ENCODE measurements at regions not wholly inside any gene's neighbourhood (a gene's known extent, or its start where the extent isn't known, plus 50 kb on each side); places are given as distances from the start of the nearest gene placed in this dataset.
"Not testable (repeated sequence)": the region's sequence is repeated elsewhere in the genome, so short reads cannot be mapped to it uniquely, and the experiment has no call there.

DNA sequence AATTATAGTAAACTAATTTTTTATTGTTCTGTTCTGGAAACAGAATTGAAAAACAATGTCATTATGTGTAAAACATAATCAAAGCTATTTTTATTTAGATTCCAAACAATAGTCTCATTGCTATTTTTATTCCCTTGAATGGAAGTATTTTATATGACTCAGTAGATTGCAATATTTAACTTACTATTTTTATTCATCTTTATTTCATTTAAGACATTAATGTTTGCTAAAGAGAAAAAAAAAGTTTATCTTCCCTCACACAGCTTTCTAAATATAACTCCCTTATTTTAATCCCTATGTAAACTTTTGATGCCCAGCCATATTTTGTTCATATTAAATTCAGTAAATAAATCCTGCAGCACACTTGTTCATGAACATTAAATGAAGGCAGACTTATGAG is 622.4 kb downstream of the SLC6A15 start:
- intact Hi-C loops (cut with micrococcal nuclease) = no loop called here

DNA sequence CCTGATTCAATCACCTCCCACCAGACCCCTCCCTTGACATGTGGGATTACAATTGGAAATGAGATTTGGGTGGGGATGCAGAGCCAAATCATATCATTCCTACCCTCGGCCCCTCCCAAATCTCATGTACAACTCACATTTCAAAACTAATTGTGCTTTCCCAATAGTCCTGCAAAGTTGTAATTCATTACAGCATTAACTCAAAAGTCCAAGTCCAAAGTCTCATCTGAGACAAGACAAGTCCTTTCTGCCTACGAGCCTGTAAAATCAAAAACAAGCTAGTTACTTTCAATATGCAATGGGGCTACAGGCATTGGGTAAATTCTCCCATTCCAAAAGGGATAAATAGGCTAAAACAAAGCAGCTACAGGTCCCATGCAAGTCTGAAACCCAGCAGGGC is 634.6 kb downstream of the SLC6A15 start:
- intact Hi-C loops (cut with micrococcal nuclease) = no loop called here

DNA sequence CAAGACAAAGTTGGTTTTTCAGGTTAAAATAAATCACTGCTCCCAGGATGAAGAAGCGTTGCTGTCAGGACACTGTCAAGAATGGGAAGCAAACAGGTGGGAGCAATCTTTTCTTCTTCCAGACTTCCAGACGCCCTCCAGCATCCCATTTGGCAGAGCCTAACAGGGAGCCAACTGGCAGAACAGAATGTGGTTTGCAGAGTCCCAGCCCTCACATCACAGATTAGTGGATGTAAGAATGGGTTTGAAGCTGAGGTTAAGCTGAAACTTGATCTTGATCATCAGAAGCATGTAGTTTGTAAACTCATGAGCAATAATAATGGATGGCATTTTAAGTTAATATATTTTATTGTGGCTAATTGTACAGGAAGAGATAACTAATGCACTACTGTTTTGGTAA is 636.4 kb downstream of the SLC6A15 start:
- intact Hi-C loops (cut with micrococcal nuclease) = no loop called here

DNA sequence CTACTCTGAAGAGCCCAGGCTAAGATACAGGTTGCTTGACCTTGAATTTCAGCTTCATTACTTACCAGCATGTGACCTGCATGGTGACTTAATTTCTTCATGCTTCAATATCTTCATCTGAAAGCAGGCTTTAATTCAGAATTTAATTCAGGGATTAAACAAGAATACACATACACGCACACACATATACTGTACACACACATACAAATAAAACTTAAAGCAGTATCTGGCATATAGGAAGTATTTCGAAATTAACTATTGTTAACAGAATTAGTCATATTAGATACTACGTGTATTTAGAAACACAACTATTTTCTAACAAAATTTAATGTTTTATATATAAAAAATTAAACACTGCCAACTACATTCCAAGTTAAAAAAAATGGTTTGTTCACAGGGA is 640.3 kb downstream of the SLC6A15 start:
- intact Hi-C loops (cut with micrococcal nuclease) = no loop called here

DNA sequence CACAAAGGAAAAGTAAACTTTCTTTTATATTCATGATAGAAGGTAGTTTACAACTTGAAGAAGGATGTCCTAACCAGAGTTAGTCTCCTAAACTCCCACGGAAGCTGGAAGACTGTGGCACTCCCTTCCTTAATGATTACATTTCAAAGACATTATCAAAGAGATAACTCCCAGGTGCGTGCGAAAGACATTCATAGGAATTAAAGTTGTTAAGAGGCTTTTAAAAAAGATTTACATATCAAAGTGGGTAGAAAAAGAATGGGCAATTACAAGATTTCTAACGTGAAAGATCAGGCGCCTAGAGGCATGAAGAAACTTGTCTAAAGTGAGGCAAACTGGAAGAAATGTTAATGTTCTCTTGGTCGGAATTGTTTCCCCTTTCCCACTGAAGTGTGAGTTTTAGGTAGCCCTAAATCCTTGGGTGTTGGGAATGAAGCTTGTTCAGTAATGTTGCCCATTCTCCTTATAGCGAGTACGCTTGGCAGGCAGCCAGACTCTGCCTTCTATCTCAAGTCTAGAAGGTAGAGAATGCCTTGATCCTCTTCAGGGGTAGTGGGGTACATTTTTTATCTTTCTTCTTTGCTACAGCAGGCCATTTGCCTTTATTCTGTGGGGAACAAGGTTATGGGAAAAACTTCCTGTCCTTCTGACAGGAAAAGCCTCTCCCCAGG is 642.0 kb downstream of the SLC6A15 start:
- intact Hi-C loops (cut with micrococcal nuclease) = no loop called here

DNA sequence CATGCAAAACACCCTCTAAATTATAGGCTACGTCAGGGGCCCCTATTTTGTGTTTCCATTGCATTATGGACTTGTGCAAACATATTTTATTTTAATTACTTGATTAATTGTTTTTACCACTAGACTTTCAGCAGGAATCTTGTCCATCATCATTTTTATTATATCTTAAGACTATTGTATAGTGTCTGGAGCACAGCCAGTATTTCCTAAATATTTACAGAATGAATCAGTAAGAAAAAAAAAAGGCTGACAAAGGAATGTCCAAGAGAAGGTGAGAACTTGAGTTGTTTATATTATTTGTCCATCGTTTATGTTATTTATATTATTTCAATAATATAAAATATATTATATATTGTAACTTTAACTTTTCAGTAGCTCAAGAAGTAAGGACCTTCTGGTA is 664.7 kb downstream of the SLC6A15 start:
- intact Hi-C loops (cut with micrococcal nuclease) = no loop called here

DNA sequence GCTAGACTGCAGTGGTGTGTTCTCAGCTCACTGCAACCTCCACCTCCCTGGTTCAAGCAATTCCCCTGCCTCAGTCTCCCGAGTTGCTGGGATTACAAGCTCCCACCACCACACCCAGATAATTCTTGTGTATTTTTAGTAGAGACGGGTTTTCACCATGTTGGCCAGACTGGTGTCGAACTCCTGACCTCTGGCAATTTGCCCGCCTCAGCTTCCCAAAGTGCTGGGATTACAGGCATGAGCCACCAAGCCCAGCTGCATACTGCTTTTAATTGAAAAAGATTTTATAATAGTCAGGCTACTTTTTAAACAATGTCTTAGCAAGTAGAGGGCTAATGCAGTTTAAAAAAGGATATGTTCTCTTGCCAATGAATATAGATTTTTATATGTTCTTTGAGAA is 668.9 kb downstream of the SLC6A15 start:
- intact Hi-C loops (cut with micrococcal nuclease) = no loop called here

DNA sequence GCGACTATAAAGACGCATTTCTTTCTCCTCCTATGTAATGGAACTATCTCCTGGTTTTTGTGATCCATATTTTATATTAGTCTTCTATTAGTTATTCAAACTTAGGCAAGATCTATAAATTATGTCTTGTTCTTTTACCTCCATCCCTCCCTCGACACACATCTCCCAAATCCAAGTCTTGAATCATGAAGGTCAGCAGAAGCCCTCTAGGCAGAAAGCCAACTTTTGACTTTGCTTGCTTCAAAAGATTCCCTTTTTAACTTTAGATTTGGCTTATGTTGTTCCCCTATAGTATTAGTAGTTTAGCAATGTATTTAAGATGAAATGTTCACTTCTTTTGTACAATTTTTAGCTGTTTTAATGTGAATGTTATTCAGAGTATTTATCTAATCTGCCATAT is 689.8 kb downstream of the SLC6A15 start:
- intact Hi-C loops (cut with micrococcal nuclease) = no loop called here

DNA sequence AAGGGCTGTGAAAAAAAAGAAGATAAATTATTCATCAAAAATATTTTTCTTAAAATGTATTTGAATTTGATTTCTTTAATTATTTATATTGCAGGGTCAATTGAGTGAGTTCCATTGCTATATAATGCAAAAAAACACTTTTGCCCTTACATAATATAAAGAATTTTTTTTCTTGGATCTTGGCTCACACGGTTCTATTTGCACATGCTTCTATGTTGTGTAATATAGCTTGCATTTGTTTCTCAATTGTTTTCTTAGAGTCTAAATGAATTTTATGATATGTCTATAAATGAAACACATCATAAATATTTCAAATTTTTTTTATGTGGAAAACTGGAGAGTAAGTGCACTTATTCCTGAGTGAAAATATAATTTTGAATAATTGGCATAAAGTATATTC is 694.2 kb downstream of the SLC6A15 start:
- intact Hi-C loops (cut with micrococcal nuclease) = no loop called here

DNA sequence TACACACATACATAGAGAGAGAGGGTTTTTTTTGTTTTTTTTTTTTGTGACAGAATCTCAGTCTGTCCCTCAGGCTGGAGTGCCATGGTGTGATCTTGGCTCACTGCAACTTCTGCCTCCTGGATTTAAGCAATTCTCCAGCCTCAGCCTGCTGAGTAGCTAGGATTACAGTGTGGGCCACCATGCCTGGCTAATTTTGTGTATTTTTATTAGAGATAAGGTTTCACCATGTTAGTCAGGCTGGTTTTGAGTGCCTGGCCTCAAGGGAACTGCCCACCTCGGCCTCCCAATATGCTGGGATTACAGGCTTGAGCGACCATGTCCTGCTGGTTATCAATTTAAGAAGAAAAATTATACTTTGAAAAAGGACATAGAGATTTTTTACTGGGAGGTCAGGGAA is 710.6 kb downstream of the SLC6A15 start:
- intact Hi-C loops (cut with micrococcal nuclease) = no loop called here

DNA sequence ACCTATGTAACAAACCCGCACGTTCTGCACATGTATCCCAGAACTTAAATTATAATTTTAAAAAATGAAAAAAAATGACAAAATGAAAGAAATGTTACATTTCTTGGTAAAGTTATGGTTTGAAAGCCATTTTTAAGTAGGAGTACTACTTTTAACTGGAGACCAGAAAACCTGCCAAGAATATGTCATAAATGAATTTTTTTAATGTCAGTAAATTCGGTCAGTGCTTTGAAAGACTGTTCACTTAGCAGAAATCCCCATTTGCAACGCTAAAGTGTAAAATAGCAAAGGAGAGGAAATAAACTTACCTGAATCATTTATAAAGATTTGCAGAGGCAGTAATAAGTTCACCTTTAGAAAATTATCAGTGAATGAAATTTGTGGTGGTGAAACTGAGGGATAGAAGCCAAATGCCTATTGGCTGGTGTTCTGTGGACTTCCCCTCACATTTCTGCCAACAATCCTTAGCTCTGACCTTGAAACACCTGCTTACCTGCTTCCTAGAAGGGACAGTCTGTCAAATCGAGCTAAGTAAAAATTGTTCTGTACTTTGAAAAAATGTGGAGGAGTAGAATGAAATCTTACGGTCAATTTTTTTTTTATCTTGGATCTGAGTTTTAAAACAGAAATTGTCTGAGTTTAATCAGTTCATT is 714.2 kb downstream of the SLC6A15 start:
- intact Hi-C loops (cut with micrococcal nuclease) = no loop called here

DNA sequence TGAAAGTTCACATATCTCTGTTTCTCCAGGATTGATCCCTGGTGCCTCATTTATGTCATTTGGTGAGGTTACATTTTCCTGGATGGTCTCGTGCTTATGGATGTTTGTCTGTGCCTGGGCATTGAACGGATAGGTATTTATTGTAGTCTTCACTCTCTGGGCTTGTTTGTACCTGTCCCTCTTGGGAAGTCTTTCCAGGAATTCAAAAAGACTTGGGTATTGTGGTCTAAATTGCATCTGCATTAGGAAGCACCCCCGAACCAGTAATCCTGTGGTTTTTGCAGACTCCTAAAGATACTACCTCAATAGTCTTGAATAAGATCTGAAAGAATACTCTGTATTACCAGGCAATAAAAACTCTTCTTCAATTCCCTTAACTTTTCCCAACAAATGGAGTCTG is 720.8 kb downstream of the SLC6A15 start:
- intact Hi-C loops (cut with micrococcal nuclease) = no loop called here

DNA sequence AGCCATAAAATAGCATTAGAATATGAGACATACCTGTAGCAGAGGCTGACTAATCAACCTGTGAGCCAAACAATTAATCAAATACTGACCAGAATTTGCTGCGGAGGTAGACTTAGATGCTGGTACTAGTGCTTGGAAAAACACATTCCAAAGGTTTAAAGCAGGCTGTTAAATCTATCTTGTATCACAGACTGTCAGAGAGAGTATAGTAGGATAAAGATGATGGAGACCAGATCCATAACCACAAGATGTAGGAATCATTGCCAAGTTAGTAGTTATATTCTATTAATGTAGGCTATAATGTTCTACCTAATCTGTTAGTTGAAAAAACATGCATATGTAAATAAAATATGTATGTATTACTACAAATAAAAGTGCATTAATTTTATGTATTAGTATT is 726.2 kb downstream of the SLC6A15 start:
- intact Hi-C loops (cut with micrococcal nuclease) = no loop called here

DNA sequence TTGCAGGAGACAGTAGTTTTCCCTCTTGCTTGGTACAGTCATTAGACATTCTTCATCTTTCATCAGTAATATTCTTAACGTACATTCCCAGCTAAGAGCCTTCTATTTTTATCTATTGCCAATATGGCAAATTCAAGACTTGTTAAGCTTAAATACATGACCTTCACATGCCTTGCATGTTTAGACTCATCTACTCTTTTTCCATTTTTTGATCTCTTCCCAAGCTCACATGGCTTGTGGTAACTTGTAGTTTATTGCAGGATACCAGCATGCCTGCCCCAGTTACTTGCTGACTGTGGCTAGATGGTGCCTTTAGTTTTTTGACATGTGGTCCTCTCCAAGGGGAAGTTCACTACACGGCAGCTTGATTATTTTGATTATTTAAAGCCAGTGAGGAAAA is 729.0 kb downstream of the SLC6A15 start:
- intact Hi-C loops (cut with micrococcal nuclease) = no loop called here

DNA sequence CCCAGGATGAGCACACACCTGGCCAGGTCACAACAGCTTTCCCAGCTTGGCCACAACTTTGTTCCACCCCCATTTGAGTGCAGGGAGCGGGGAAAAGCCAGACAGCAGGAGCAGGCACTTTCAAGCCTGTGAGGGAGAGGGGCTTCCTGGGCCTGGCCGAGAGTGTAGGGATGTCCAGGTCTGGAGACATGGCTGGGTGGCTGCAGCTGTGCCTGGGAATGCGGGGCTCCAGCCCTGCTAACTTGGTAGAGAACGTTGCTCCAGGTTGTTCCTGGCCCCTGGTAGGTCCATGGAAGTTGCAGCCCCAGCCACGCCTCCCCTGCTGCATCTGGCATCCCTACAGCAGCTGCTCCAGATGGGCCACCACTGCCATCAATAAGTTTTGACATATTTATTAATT is 738.5 kb downstream of the SLC6A15 start:
- intact Hi-C loops (cut with micrococcal nuclease) = no loop called here

DNA sequence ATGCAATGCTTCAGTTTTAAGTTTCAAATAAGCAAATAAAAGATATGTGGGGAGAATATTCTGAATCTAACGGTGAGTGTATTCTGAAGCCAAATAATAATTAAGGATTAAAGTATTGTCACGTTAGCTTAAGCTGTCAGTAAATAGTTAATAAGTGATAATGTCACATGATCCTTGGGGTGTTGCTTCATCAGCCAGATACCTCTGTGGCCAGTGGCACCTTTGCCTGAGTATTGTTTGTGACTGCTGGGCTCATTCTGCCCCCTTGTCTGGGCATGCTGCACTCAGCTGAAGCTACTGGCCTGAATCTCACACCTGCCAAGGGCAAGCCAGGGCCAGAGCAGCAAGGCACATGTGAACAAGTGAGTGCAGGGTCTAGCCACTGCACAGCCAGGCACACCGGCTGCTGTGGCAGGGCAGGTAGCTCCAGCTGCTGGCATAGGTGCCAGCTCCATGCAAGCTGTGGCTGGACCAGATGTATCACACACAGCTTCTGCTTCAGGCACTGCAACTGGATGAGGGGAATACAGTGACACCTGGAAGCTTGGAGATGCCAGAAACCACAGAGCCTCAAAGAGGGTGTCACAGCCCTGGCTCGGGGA is 739.7 kb downstream of the SLC6A15 start:
- intact Hi-C loops (cut with micrococcal nuclease) = no loop called here

DNA sequence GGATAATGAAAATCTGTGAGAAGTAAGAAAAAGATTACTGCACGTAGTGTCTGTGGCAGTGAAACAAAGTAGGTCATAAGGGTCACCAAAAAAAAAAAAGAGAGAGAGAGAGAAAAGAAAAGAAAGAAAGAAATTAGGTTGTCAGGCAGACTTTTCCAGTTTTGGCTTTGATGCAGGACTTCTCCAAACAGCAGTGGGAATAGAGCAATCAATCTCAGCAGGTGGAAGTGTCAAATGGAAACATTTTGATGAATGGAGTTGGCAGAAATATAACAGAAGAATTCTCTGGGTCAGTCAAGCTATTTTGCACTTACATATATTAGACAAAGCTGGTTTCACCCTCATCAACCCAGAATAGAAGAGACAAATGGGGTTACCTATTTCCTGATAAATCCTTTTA is 745.8 kb downstream of the SLC6A15 start:
- intact Hi-C loops (cut with micrococcal nuclease) = no loop called here

DNA sequence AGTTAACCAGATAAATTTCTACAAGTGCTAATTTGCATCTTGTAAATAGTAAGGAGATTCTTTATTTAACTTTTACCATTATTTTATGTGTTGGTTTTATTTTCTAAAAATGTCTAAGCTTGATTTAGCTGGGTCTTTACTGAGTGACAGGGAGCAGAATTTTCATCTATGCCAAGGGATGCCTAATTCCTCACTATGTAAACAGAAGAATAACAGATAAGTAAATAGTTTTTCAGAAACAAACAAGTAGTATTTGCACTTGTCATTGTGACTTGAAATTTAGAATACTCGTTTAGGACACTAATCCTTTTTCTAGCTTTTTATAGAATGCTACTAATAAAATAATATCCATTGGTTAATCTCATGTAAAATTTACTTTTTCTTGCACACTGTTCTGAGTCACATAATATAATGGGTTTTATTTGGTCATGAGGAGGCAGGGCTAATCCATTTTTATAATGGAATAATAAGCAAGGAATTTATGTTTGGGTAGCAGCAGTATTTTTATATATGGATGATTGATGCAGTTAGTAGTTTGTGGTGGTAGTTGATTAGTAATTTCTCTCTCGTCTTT is 746.5 kb downstream of the SLC6A15 start:
- intact Hi-C loops (cut with micrococcal nuclease) = no loop called here

DNA sequence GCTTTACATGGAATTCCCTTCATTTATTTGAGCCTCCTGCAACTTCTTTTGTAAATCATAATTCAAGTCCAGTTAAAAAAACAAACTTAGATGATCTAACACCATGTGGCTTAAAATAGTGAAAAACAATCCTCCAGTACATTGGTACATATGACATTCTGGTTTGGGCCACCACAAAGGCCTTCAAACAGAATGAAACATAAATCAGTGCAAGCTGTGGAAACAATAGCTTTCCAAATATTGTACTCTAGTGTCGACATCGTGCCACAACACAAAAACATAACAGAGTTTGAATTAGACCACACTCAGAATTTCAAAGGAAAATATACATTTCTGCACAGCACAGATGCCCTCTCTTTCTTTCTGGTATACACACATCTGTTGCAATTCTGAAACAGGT is 751.3 kb downstream of the SLC6A15 start:
- intact Hi-C loops (cut with micrococcal nuclease) = no loop called here

DNA sequence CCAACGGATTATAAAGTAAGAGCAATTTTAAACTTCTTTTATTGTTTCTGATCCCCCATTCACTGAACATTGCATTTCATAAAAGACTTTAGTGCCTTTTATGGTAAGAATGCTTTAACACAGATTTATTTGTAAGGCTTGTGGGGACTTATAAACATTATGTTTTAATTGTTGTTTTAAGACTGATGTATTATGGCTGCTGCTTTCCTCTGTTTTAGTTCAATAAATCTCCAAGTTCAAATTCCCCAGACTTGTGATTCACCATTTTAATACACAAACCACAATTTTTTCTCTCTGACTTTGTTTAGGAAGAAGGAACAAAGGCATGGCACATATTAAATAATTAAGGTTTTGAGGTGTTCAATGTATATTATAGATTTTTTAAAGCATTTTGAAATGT is 753.3 kb downstream of the SLC6A15 start:
- intact Hi-C loops (cut with micrococcal nuclease) = no loop called here

DNA sequence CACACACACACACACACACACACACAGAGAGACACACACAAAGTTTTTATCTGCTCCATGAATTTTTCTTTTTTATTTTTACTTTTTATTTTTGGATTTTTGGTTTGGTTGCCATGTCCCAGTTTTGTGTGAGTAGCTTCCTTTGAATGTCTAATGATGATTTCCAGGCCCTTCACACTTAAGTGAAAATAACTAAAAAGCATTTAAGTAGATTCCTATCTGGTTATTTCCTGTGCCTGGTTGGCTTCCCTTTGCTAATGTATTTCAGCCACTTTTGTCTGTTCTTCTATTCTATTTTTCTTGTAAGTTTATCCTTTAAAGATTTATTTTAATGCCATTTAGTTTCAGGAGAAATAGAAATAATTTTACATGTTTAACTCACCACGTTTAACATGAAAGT is 755.4 kb downstream of the SLC6A15 start:
- intact Hi-C loops (cut with micrococcal nuclease) = no loop called here

DNA sequence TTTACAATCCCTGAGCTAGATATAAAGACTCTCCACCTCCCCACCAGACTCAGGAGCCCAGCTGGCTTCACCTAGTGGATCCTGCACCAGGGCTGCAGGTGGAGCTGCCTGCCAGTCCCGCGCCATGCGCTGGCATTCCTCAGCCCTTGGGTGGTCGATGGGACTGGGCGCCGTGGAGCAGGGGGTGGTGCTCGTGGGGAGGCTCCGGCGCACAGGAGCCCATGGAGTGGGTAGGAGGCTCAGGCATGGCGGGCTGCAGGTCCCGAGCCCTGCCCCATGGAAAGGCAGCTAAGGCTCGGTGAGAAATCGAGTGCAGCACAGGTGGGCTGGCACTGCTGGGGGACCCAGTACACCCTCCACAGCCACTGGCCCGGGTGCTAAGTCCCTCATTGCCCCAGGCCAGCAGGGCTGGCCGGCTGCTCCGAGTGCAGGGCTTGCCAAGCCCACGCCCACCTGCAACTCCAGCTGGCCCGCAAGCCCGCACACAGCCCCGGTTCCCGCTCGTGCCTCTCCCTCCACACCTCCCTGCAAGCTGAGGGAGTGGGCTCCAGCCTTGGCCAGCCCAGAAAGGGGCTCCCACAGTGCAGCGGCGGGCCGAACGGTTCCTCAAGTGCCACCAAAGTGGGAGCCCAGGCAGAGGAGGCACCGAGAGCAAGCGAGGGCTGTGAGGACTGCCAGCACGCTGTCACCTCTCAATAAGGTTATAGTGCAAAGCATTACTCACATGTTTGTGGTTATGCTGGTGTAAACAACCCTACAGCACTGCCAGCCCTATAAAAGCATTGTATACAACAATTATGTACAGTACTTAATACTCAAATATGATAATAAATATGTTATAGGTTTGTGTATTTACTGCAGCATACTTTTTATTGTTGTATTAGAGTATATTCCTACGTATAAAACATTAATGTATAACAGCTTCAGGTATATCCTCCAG is 757.3 kb downstream of the SLC6A15 start:
- intact Hi-C loops (cut with micrococcal nuclease) = not testable (repeated sequence)
